GM23338 (cell line): ENCODE measurements at regions not wholly inside any gene's neighbourhood (a gene's known extent, or its start where the extent isn't known, plus 50 kb on each side); places are given as distances from the start of the nearest gene placed in this dataset.

Experiments used
- ATAC-seq: fragments of 200-7000 bp; cut with Tn5 transposase; 3 replicates; pipeline ENCODE4 v1.9.1; 2020
- DNase-seq: peaks from one replicate; pipeline ENCODE4 v3.0.0-alpha.2; 2015; ENCODE audit warnings: low spot score
- H2AFZ ChIP-seq: fragments of 200-600 bp; sonication (generic); 2 replicates; pipeline ENCODE4 v1.8.0; 2016; ENCODE audit warnings: antibody characterized with exemption, mild to moderate bottlenecking, moderate library complexity
- H3F3A ChIP-seq: fragments of 200-600 bp; sonication (generic); replicated peaks from 2 replicates; pipeline ENCODE4 v1.8.0; 2017; ENCODE audit warnings: antibody characterized with exemption, mixed run types, low read depth
- H3K27ac ChIP-seq: fragments of 200-600 bp; sonication (generic); 2 replicates; pipeline ENCODE4 v1.6.1; 2016; ENCODE audit warnings: low read depth
- H3K27me3 ChIP-seq: fragments of 200-600 bp; sonication (generic); 2 replicates; pipeline ENCODE4 v1.8.0; 2016; ENCODE audit warnings: mild to moderate bottlenecking, mixed run types, moderate library complexity; ENCODE audit not compliant: insufficient read depth
- H3K36me3 ChIP-seq: fragments of 200-600 bp; sonication (generic); 2 replicates; pipeline ENCODE4 v1.8.0; 2016; ENCODE audit warnings: mild to moderate bottlenecking; ENCODE audit not compliant: insufficient read depth
- H3K4me1 ChIP-seq: fragments of 200-600 bp; sonication (generic); 2 replicates; pipeline ENCODE4 v1.8.0; 2016; ENCODE audit warnings: mild to moderate bottlenecking, moderate library complexity; ENCODE audit not compliant: insufficient read depth
- H3K4me2 ChIP-seq: fragments of 200-600 bp; sonication (generic); 2 replicates; pipeline ENCODE4 v1.7.1; 2017; ENCODE audit warnings: mixed run types
- H3K4me3 ChIP-seq: fragments of 200-600 bp; sonication (generic); 2 replicates; pipeline ENCODE4 v1.6.1; 2016; ENCODE audit warnings: mixed run types
- H3K79me2 ChIP-seq: fragments of 200-600 bp; sonication (generic); replicated peaks from 2 replicates; pipeline ENCODE4 v1.8.0; 2017; ENCODE audit warnings: mild to moderate bottlenecking; ENCODE audit not compliant: insufficient read depth
- H3K9me2 ChIP-seq: fragments of 200-600 bp; sonication (generic); 2 replicates; pipeline ENCODE4 v1.8.0; 2017; ENCODE audit not compliant: insufficient read depth
- H4K20me1 ChIP-seq: fragments of 200-600 bp; sonication (generic); replicated peaks from 2 replicates; pipeline ENCODE4 v1.8.0; 2017; ENCODE audit warnings: mild to moderate bottlenecking; ENCODE audit not compliant: insufficient read depth
- H3K27ac Mint-ChIP-seq: 2 replicates; pipeline ENCODE4 v1.8.0; 2020; ENCODE audit warnings: inconsistent platforms, mild to moderate bottlenecking, moderate library complexity, mixed read lengths
- H3K27me3 Mint-ChIP-seq: 3 replicates; pipeline ENCODE4 v1.8.0; 2022; ENCODE audit warnings: low read depth, mild to moderate bottlenecking, moderate library complexity, mixed read lengths, inconsistent platforms; ENCODE audit not compliant: insufficient read depth, poor library complexity
- H3K36me3 Mint-ChIP-seq: 3 replicates; pipeline ENCODE4 v1.8.0; 2021; ENCODE audit warnings: low read depth, mild to moderate bottlenecking, inconsistent platforms, moderate library complexity, mixed read lengths
- H3K4me1 Mint-ChIP-seq: 3 replicates; pipeline ENCODE4 v1.8.0; 2020; ENCODE audit warnings: mild to moderate bottlenecking, inconsistent platforms, mixed read lengths
- H3K4me3 Mint-ChIP-seq: 3 replicates; pipeline ENCODE4 v1.8.0; 2021; ENCODE audit warnings: moderate library complexity, mild to moderate bottlenecking, inconsistent platforms, mixed read lengths
- H3K9me3 Mint-ChIP-seq: 3 replicates; pipeline ENCODE4 v1.8.0; 2020; ENCODE audit warnings: moderate library complexity, mild to moderate bottlenecking, inconsistent platforms, mixed read lengths
- CREB1 ChIP-seq: fragments of 250-450 bp; sonication (Bioruptor Pico); IDR thresholded peaks from 2 replicates; pipeline ENCODE4 v1.5.0; 2020; ENCODE audit warnings: low read depth, mild to moderate bottlenecking, moderate library complexity
- CTCF ChIP-seq, 2 experiments: fragments of 200-600 bp in 1 of 2; sonication (generic) in 1 of 2; conservative IDR thresholded peaks; 2 replicates each; pipeline versions ENCODE4 v1.5.1 to v1.6.1; 2016 to 2017; ENCODE audit warnings: antibody characterized with exemption in 2 of 2, low read depth in 2 of 2, mild to moderate bottlenecking in 2 of 2, moderate library complexity in 1 of 2
- EZH2phosphoT487 ChIP-seq: fragments of 200-600 bp; sonication (generic); IDR thresholded peaks from one replicate; pipeline ENCODE4 v1.8.1; 2018; ENCODE audit warnings: antibody characterized with exemption; ENCODE audit not compliant: unreplicated experiment
- NANOG ChIP-seq: IDR thresholded peaks from 2 replicates; pipeline ENCODE4 v1.6.1; 2016; ENCODE audit warnings: antibody characterized with exemption, borderline replicate concordance
- POLR2AphosphoS5 ChIP-seq: IDR thresholded peaks from 2 replicates; pipeline ENCODE4 v1.6.1; 2016; ENCODE audit warnings: antibody characterized with exemption, low read depth
- STAT1 ChIP-seq: IDR thresholded peaks from one replicate; pipeline ENCODE4 v1.6.1; 2016; ENCODE audit warnings: antibody characterized with exemption; ENCODE audit not compliant: unreplicated experiment
- ZNF331 ChIP-seq: fragments of 250-450 bp; sonication (Bioruptor Pico); IDR thresholded peaks from 2 replicates; pipeline ENCODE4 v1.5.0; 2020; ENCODE audit warnings: low read depth, mild to moderate bottlenecking, moderate library complexity
- ZNF462 ChIP-seq: fragments of 250-450 bp; sonication (Bioruptor Pico); IDR thresholded peaks from 2 replicates; pipeline ENCODE4 v1.5.0; 2020; ENCODE audit warnings: mild to moderate bottlenecking, moderate library complexity

- no peak for ATAC-seq
- no peaks in the 10 kb centered on the region for H3F3A ChIP-seq
- H3K9me2 ChIP-seq: no peaks in the 10 kb centered on the region
- peak; percentile 32 for DNase-seq
- TF ChIP-seq STAT1: no peak
- TF ChIP-seq POLR2AphosphoS5: no peak
- TF ChIP-seq ZNF331 (CRISPR knock-in tag): no peak
- no peak for TF ChIP-seq ZNF462 (CRISPR knock-in tag)
- TF ChIP-seq CREB1 (CRISPR knock-in tag): no peak
- TF ChIP-seq CTCF (conservative IDR thresholded peaks at IDR 0.05; ENCODE audit: low read depth in 2 of 2): peak; percentile 53 to 54
- TF ChIP-seq NANOG: no peak
- no peak for TF ChIP-seq EZH2phosphoT487
- no peak overlapping the region for H2AFZ ChIP-seq
- H3K79me2 ChIP-seq: no peaks in the 10 kb centered on the region
- no peaks in the 10 kb centered on the region for H3K4me1 ChIP-seq
- no peak overlapping the region for H3K4me3 ChIP-seq
- Mint-ChIP-seq H3K36me3 (no peaks in the 10 kb centered on the region), H3K27ac (no peak overlapping the region), H3K4me1 (no peaks in the 10 kb centered on the region), H3K27me3 (no peaks in the 10 kb centered on the region), H3K4me3 (no peak overlapping the region), H3K9me3 (no peaks in the 10 kb centered on the region)
- no peaks in the 10 kb centered on the region for H3K36me3 ChIP-seq
- no peak overlapping the region for H3K4me2 ChIP-seq
- H3K27ac ChIP-seq: no peak overlapping the region
- H4K20me1 ChIP-seq: no peaks in the 10 kb centered on the region
- no peaks in the 10 kb centered on the region for H3K27me3 ChIP-seq
Measured at GRCh38 chr12:84497819-84498218, 414.8 kb downstream of the SLC6A15 start.
